ENCODE measurements at regions not wholly inside any gene's neighbourhood (a gene's known extent, or its start where the extent isn't known, plus 50 kb on each side); places are given as distances from the start of the nearest gene placed in this dataset.

DNA sequence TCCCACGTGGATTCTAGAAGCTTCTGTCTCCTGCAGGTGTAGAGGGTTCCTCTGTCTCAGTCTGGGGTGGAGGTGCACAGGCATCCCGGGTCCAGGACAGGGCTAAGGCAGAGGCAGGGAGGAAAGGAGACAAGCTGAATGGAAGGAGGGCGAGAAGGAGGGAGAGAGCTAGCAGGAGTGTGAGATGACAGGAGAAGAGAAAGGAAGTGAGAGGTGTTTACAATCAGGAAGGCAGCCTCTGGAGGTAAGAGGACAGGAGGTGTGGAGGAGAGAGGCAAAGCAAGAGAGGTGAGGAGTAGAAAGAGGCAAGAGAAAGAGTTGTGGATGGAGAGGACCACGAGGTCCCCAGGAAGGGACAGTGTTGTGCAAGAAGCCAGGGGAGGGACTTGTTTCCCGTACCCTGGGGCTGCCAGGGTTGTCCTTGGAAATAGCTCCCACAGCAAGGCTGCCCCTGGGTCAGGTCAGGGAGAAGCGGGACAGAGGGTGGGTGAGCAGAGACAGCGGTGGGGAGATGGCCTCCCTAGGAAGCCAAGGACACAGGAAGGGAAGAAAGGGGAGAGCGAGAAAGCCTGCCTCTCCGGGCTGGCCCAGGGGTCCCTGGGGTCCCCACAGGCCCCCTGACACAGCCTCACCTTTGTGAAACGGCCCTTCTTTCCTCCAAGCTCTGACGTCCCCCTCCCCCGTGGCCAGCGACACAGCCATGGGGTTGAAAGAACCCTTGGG lies 136.9 kb downstream of the CYP26B1 start:
- TF ChIP-seq, protein P1, sequence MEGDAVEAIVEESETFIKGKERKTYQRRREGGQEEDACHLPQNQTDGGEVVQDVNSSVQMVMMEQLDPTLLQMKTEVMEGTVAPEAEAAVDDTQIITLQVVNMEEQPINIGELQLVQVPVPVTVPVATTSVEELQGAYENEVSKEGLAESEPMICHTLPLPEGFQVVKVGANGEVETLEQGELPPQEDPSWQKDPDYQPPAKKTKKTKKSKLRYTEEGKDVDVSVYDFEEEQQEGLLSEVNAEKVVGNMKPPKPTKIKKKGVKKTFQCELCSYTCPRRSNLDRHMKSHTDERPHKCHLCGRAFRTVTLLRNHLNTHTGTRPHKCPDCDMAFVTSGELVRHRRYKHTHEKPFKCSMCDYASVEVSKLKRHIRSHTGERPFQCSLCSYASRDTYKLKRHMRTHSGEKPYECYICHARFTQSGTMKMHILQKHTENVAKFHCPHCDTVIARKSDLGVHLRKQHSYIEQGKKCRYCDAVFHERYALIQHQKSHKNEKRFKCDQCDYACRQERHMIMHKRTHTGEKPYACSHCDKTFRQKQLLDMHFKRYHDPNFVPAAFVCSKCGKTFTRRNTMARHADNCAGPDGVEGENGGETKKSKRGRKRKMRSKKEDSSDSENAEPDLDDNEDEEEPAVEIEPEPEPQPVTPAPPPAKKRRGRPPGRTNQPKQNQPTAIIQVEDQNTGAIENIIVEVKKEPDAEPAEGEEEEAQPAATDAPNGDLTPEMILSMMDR (IDR thresholded peaks at IDR 0.05; ENCODE audit: low read depth, low read length): no peak
- no peak for DNase-seq (ENCODE audit: extremely low read depth, low read depth)

DNA sequence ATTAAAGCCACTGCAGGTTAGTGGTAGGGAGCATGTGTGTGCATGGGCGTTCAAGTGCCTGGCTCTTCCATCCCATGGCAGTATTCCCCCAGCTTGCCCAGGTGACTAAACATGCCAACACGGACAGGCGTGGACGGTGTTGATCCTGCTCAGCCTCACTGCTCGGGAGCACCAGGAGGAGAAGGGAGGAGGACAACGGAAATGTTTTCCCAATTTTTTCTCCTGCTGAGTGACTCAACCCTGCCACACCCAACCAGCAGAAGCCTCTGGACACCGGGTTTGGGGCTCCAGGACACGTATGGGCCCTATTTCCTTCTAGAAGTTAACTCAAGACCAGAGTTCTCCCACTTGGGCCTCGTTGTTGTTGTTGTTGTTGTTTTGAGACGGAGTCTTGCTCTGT lies 139.1 kb downstream of the CYP26B1 start:
- TF ChIP-seq, protein P1 (IDR thresholded peaks at IDR 0.05; ENCODE audit: low read depth, low read length): no peak
- no peak for DNase-seq (ENCODE audit: extremely low read depth, low read depth)

DNA sequence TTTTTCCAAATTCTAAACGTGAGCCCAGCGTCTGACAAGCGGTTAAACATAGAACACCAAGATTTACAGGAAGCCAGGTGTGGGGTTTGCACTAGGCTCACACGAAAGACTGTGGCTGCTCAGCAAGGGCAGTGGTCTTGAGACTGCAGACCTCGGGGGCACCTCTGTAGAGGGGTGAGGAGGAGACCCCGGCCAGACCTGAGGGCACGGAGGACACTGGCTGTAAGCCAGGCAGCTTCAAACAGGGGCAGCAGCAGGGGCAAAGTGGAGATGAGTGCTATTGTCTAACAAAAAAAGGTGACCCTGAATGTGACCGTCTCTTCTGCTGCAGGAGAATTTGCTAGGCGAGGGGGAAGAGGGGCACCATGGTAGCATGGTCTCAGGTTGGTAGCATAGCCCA lies 140.3 kb downstream of the CYP26B1 start:
- TF ChIP-seq, protein P1 (IDR thresholded peaks at IDR 0.05; ENCODE audit: low read depth, low read length): no peak
- no peak for DNase-seq (ENCODE audit: extremely low read depth, low read depth)

DNA sequence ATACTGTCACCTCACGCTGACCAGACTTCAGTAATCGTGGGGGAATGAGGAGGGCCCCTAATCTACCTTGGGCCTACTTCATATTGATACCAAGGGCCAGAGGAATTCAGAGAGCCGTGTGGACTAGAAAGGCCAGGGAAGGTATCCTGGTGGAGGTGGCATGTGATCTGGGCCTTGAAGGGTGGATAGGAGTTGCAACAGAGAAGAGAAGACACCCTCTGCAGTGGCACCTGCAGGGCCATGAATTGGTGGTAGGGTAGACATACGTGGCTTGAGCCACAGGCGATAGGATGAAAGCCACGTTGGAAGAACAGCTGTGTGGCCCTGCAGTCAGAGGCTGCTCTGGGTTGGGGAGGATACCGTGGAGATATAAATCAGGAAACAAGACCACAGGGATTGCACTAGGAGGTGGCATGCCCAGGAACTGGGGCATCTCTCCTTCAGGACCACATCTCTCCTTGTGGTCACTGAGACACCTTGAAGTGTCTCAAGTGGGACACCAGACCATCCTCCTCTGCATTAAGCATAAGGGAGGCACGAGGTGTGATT lies 141.4 kb downstream of the CYP26B1 start:
- TF ChIP-seq, protein P1 (IDR thresholded peaks at IDR 0.05; ENCODE audit: low read depth, low read length): no peak
- DNase-seq (ENCODE audit: extremely low read depth, low read depth): no peak

DNA sequence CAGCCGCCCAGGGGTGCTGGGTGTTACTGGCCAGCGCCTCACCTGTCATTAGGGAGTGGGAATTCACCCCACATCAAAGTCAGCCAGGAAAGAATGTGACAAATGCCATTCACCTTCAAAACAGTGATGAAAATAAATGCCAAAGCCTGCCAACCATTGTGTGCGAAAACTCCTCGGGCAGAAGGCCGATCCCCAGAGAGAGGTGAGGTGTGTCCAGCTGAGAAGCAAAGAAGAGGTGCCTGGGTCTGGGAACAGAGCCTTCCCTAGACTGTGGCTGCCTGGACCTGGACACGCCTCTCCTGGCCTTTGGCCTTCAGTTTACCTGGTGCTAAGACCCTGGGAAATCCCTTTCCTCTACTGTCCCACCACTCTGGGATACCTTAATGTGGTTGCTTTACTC lies 142.7 kb downstream of the CYP26B1 start:
- no peak for DNase-seq (ENCODE audit: extremely low read depth, low read depth)
- TF ChIP-seq, protein P1 (IDR thresholded peaks at IDR 0.05; ENCODE audit: low read depth, low read length): no peak

DNA sequence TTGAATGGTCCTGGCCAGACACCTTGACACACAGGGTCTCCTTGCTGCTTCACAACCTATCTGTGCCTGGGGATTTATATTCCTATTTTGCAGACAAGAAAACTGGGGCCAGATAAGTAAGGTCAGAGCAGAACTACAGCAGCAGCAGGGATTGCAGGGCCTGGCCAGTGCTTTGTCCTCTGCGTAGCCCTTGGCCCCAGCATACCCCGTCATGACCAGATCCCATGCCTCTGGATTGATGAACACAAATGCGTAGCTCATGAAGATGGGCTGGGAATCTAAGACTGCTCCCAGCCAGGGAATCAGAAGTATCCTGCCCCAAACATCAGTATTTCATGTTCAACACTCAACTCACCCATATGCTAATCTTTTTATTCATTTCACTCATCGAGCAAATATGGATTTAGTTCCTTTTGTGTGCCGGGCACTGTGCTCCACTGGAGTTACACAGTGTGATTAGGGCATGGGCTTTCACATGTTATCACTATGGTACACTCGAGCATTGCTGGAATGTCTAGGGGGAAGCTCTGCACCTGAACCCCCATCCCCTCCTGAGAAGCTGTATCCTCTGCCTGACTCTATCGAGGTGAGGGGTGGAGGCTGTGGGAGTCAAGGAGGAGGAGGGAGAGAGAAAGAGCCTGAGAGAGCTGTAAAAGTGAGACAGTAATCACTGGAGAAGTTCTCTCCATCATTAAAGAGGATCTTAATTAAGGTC lies 143.3 kb downstream of the CYP26B1 start:
- TF ChIP-seq, protein P1 (IDR thresholded peaks at IDR 0.05; ENCODE audit: low read depth, low read length): no peak
- DNase-seq (ENCODE audit: extremely low read depth, low read depth): no peak

DNA sequence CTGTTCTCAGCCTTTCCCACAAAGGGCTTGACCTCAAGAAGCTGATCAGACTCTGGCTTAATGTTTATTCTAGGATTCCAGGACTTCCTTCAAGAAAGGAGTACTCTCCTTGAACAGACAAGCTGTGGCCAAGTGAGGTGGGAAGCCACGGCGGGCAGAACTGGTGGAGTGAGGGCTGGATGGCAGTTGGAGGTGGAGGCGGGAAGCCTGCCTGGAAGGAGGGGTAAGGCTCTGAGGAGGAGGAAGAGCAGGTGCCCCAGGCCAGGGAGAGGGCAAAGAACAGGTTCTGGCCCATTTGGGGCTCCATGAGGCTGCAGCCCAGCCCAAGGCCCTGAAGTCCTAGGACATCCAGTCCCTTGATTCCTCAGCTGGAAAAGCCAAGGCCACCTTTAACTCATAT lies 143.9 kb downstream of the CYP26B1 start:
- TF ChIP-seq, protein P1 (IDR thresholded peaks at IDR 0.05; ENCODE audit: low read depth, low read length): no peak
- no peak for DNase-seq (ENCODE audit: extremely low read depth, low read depth)

Data from AG09319 (cell line).